Neuronal stem cell (in vitro differentiated cells): ENCODE measurements at regions not wholly inside any gene's neighbourhood (a gene's known extent, or its start where the extent isn't known, plus 50 kb on each side); places are given as distances from the start of the nearest gene placed in this dataset.

ENCODE experiments used
- DNase-seq: peaks from one replicate; pipeline ENCODE4 v3.0.0-alpha.2; 2013; ENCODE audit warnings: low spot score
- H2AFZ ChIP-seq: one replicate; pipeline ENCODE4 v1.6.1; 2013; ENCODE audit warnings: mild to moderate bottlenecking, low read length, inconsistent platforms
- H2AK5ac ChIP-seq: 2 replicates; pipeline ENCODE4 v1.6.1; 2013; ENCODE audit warnings: low read depth, mild to moderate bottlenecking, inconsistent platforms, low read length, moderate library complexity, mixed read lengths
- H2BK120ac ChIP-seq: 2 replicates; pipeline ENCODE4 v1.6.1; 2013; ENCODE audit warnings: low read depth, mild to moderate bottlenecking, inconsistent platforms, low read length, moderate library complexity, mixed read lengths
- H2BK12ac ChIP-seq: one replicate; pipeline ENCODE4 v1.6.1; 2013; ENCODE audit warnings: low read length, inconsistent platforms
- H2BK15ac ChIP-seq: 2 replicates; pipeline ENCODE4 v1.6.1; 2013; ENCODE audit warnings: mild to moderate bottlenecking, low read length, inconsistent platforms, mixed read lengths
- H2BK5ac ChIP-seq: one replicate; pipeline ENCODE4 v1.6.1; 2013; ENCODE audit warnings: inconsistent platforms, mild to moderate bottlenecking, low read length, moderate library complexity
- H3K14ac ChIP-seq: one replicate; pipeline ENCODE4 v1.6.1; 2013; ENCODE audit warnings: low read length, inconsistent platforms
- H3K18ac ChIP-seq: 2 replicates; pipeline ENCODE4 v1.6.1; 2013; ENCODE audit warnings: low read length, inconsistent platforms
- H3K23ac ChIP-seq: 2 replicates; pipeline ENCODE4 v1.6.1; 2013; ENCODE audit warnings: low read depth, mild to moderate bottlenecking, mixed read lengths, low read length, inconsistent platforms; ENCODE audit not compliant: poor library complexity
- H3K27ac ChIP-seq: replicated peaks from 3 replicates; pipeline ENCODE4 v1.5.1; 2013; ENCODE audit warnings: low read length, inconsistent platforms
- H3K27me3 ChIP-seq, 3 experiments: 2 replicates each; pipeline ENCODE4 v1.6.1; 2013; ENCODE audit warnings: low read length in 3 of 3, mild to moderate bottlenecking in 2 of 3, inconsistent platforms in 1 of 3, low read depth in 1 of 3, mixed read lengths in 1 of 3, moderate library complexity in 1 of 3; ENCODE audit not compliant: control insufficient read depth in 3 of 3, insufficient read depth in 3 of 3
- H3K36me3 ChIP-seq, 2 donors: replicated peaks in 1 of 2; 2 replicates each; pipeline ENCODE4 v1.6.1; 2013; ENCODE audit warnings: low read length in 2 of 2; ENCODE audit not compliant: control insufficient read depth in 2 of 2, insufficient read depth in 2 of 2
- H3K4ac ChIP-seq: 2 replicates; pipeline ENCODE4 v1.6.1; 2013; ENCODE audit warnings: inconsistent platforms, mild to moderate bottlenecking, low read length, moderate library complexity
- H3K4me1 ChIP-seq, 2 donors: 1 replicate in 1 of 2; 2 replicates in 1 of 2; pipeline ENCODE4 v1.6.1; 2013; ENCODE audit warnings: low read length in 2 of 2, low read depth in 1 of 2; ENCODE audit not compliant: control insufficient read depth in 2 of 2, insufficient read depth in 1 of 2
- H3K4me2 ChIP-seq: one replicate; pipeline ENCODE4 v1.6.1; 2013; ENCODE audit warnings: mild to moderate bottlenecking, low read length, inconsistent platforms; ENCODE audit not compliant: insufficient read depth, poor library complexity, severe bottlenecking
- H3K4me3 ChIP-seq, 2 donors: 2 replicates each; pipeline ENCODE4 v1.5.1; 2013; ENCODE audit warnings: low read length in 2 of 2, mild to moderate bottlenecking in 2 of 2, inconsistent platforms in 1 of 2, moderate library complexity in 1 of 2
- H3K79me1 ChIP-seq: one replicate; pipeline ENCODE4 v1.6.1; 2013; ENCODE audit warnings: low read depth, mild to moderate bottlenecking, inconsistent platforms, low read length, moderate library complexity
- H3K9ac ChIP-seq: one replicate; pipeline ENCODE4 v1.6.1; 2013; ENCODE audit warnings: mild to moderate bottlenecking, low read depth, low read length, inconsistent platforms; ENCODE audit not compliant: poor library complexity
- H3K9me3 ChIP-seq, 2 donors: replicated peaks in 1 of 2; 2 replicates each; pipeline versions ENCODE3 to v1.6.1; 2013; ENCODE audit warnings: low read length in 2 of 2, mild to moderate bottlenecking in 2 of 2, inconsistent platforms in 1 of 2, low read depth in 1 of 2, mixed read lengths in 1 of 2, moderate library complexity in 1 of 2; ENCODE audit not compliant: control insufficient read depth in 2 of 2, insufficient read depth in 1 of 2
- H4K8ac ChIP-seq: one replicate; pipeline ENCODE4 v1.6.1; 2013; ENCODE audit warnings: low read depth, mild to moderate bottlenecking, inconsistent platforms, low read length, moderate library complexity
- H4K91ac ChIP-seq: one replicate; pipeline ENCODE4 v1.6.1; 2013; ENCODE audit warnings: low read length, low read depth, mild to moderate bottlenecking, inconsistent platforms; ENCODE audit not compliant: poor library complexity
- WGBS, 2 donors: extraction: QIAGEN DNeasy Blood & Tissue Kit; methylation state at CpG; one replicate each; pipeline ENCODE4 v1.1.7; 2013; ENCODE audit warnings: missing lambda C conversion rate in 2 of 2, mixed read lengths in 1 of 2; ENCODE audit not compliant: insufficient read length in 2 of 2, insufficient replicate concordance in 1 of 2; ENCODE audit errors: extremely low coverage in 2 of 2; 5-methylcytosine and 5-hydroxymethylcytosine counted together

- Histone ChIP-seq H3K14ac (no peak overlapping the region), H3K27ac (no peak overlapping the region), H3K9me3 (peaks cover 0 to 5% of the 10 kb centered on the region in 2 donors), H2BK120ac (no peak overlapping the region), H2BK5ac (no peak overlapping the region), H3K9ac (no peak overlapping the region), H2AK5ac (no peak overlapping the region), H4K91ac (no peak overlapping the region), H3K4me2 (no peak overlapping the region), H2BK15ac (no peak overlapping the region), H3K27me3 (no peaks in the 10 kb centered on the region), H2BK12ac (no peak overlapping the region), H3K79me1 (no peaks in the 10 kb centered on the region), H3K4ac (no peak overlapping the region), H3K4me1 (no peaks in the 10 kb centered on the region), H4K8ac (no peak overlapping the region), H3K23ac (no peak overlapping the region), H3K18ac (no peak overlapping the region), H3K4me3 (no peak overlapping the region), H3K36me3 (no peaks in the 10 kb centered on the region), H2AFZ (no peak overlapping the region)
- DNase-seq, result no peak
- no CpG with 5 or more reads among the region's 8 CpGs for WGBS, 2 donors
These were observed 675.4 kb upstream of the AUTS2 start for GRCh38 chr7:68922850-68923249.

- WGBS, 2 donors, result no CpG with 5 or more reads among the region's 6 CpGs
- no peak overlapping the region for H3K23ac ChIP-seq
- no peak overlapping the region for H2BK120ac ChIP-seq
- H2BK15ac ChIP-seq, result no peak overlapping the region
- H3K9me3 ChIP-seq, result peaks cover 0 to 4% of the 10 kb centered on the region in 2 donors
- H4K91ac ChIP-seq, result no peak overlapping the region
- no peak overlapping the region for H3K4me2 ChIP-seq
- H3K18ac ChIP-seq, result no peak overlapping the region
- no peaks in the 10 kb centered on the region for H3K27me3 ChIP-seq
- no peak overlapping the region for H3K14ac ChIP-seq
- no peaks in the 10 kb centered on the region for H3K36me3 ChIP-seq
- H3K4ac ChIP-seq, result no peak overlapping the region
- H3K79me1 ChIP-seq, result no peaks in the 10 kb centered on the region
- no peak overlapping the region for H2AK5ac ChIP-seq
- H3K4me3 ChIP-seq, result no peak overlapping the region
- H3K27ac ChIP-seq, result no peak overlapping the region
- no peak overlapping the region for H2BK12ac ChIP-seq
- H3K4me1 ChIP-seq, result no peaks in the 10 kb centered on the region
- H3K9ac ChIP-seq, result no peak overlapping the region
- DNase-seq, result no peak
- H2BK5ac ChIP-seq, result no peak overlapping the region
- no peak overlapping the region for H4K8ac ChIP-seq
- no peak overlapping the region for H2AFZ ChIP-seq
These were observed 673.0 kb upstream of the AUTS2 start for GRCh38 chr7:68925241-68925640.

- Histone ChIP-seq H3K9ac (no peak overlapping the region), H2AK5ac (no peak overlapping the region), H3K4ac (no peak overlapping the region), H2AFZ (no peak overlapping the region), H3K79me1 (no peaks in the 10 kb centered on the region), H3K27ac (no peak overlapping the region), H2BK15ac (no peak overlapping the region), H3K18ac (no peak overlapping the region), H2BK12ac (no peak overlapping the region), H3K23ac (no peak overlapping the region), H3K4me2 (no peak overlapping the region), H2BK5ac (no peak overlapping the region), H4K8ac (no peak overlapping the region), H3K14ac (no peak overlapping the region), H4K91ac (no peak overlapping the region), H3K4me1 (no peaks in the 10 kb centered on the region), H3K27me3 (no peaks in the 10 kb centered on the region), H3K9me3 (no peaks in the 10 kb centered on the region), H3K36me3 (no peaks in the 10 kb centered on the region), H2BK120ac (no peak overlapping the region), H3K4me3 (no peak overlapping the region)
- WGBS, 2 donors, result no CpG with 5 or more reads among the region's 6 CpGs
- DNase-seq, result no peak
These were observed 668.5 kb upstream of the AUTS2 start for GRCh38 chr7:68929781-68930261.

GRCh38 chr7:68936471-68937035 lies 661.7 kb upstream of the AUTS2 start:
- H2BK5ac ChIP-seq, result no peak overlapping the region
- H4K91ac ChIP-seq, result no peak overlapping the region
- no peak overlapping the region for H3K9ac ChIP-seq
- H3K4me1 ChIP-seq, result no peaks in the 10 kb centered on the region
- no peak for DNase-seq
- H3K4me3 ChIP-seq, result no peak overlapping the region
- H2AFZ ChIP-seq, result no peak overlapping the region
- no peak overlapping the region for H3K14ac ChIP-seq
- no peak overlapping the region for H3K27ac ChIP-seq
- no peak overlapping the region for H4K8ac ChIP-seq
- H3K9me3 ChIP-seq, result no peaks in the 10 kb centered on the region
- H2BK120ac ChIP-seq, result no peak overlapping the region
- no peak overlapping the region for H2AK5ac ChIP-seq
- H3K4me2 ChIP-seq, result peak overlapping the region; percentile 11
- H2BK15ac ChIP-seq, result no peak overlapping the region
- H2BK12ac ChIP-seq, result no peak overlapping the region
- no peak overlapping the region for H3K23ac ChIP-seq
- H3K18ac ChIP-seq, result no peak overlapping the region
- no peaks in the 10 kb centered on the region for H3K36me3 ChIP-seq
- no peak overlapping the region for H3K4ac ChIP-seq
- WGBS, 2 donors, result no CpG with 5 or more reads among the region's 10 CpGs
- no peaks in the 10 kb centered on the region for H3K27me3 ChIP-seq
- no peaks in the 10 kb centered on the region for H3K79me1 ChIP-seq
